Fibroblast of pulmonary artery (primary cell): ENCODE measurements at regions not wholly inside any gene's neighbourhood (a gene's known extent, or its start where the extent isn't known, plus 50 kb on each side); places are given as distances from the start of the nearest gene placed in this dataset.

ENCODE experiments used
- DNase-seq: peaks from one replicate; pipeline ENCODE4 v3.0.0-alpha.2; 2010; ENCODE audit warnings: low read depth
- H3K4me3 ChIP-seq: replicated peaks from 2 replicates; pipeline ENCODE4 v1.5.1; 2011; ENCODE audit warnings: low read depth, mild to moderate bottlenecking, control low read depth, low read length, moderate library complexity
- CTCF ChIP-seq: IDR thresholded peaks from 2 replicates; pipeline ENCODE4 v1.5.1; 2011; ENCODE audit warnings: mild to moderate bottlenecking, control low read depth, low read length, inconsistent platforms; ENCODE audit errors: missing control alignments

GRCh38 chr12:116636608-116637519 lies 77.7 kb downstream of the MAP1LC3B2 start:
- H3K4me3 ChIP-seq: no peak overlapping the region
- no peak for DNase-seq
- TF ChIP-seq CTCF: no peak

DNA sequence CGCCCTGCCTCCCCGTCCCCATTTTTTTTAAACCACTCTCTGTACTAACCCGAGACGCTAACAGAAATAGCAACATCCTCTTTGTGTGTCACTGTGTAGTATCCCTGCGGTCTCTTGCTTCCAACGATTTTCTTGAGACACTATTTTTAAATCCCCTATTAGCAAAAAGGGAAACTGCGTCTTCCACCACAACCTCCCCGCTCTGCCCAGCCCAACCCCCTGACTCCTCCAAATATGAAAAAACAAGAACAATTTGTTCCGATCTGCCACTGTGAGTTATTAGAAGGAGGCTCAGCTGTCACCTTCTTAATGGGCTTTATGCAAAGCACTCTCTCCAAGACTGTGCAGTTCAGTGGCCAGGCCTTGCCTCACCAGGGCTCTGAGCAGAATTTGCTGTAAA lies 76.3 kb downstream of the MAP1LC3B2 start:
- DNase-seq: no peak
- TF ChIP-seq CTCF: no peak
- no peak overlapping the region for H3K4me3 ChIP-seq

- DNase-seq: no peak
- no peak for TF ChIP-seq CTCF
- H3K4me3 ChIP-seq: no peak overlapping the region
These were observed 74.3 kb downstream of the MAP1LC3B2 start for GRCh38 chr12:116633476-116633875.

- no peak overlapping the region for H3K4me3 ChIP-seq
- DNase-seq: no peak
- no peak for TF ChIP-seq CTCF
These were observed 72.4 kb downstream of the MAP1LC3B2 start for GRCh38 chr12:116631619-116632018.

- DNase-seq: no peak
- no peak for TF ChIP-seq CTCF
- H3K4me3 ChIP-seq: no peak overlapping the region
These were observed 71.6 kb downstream of the MAP1LC3B2 start for GRCh38 chr12:116630762-116631161.

DNA sequence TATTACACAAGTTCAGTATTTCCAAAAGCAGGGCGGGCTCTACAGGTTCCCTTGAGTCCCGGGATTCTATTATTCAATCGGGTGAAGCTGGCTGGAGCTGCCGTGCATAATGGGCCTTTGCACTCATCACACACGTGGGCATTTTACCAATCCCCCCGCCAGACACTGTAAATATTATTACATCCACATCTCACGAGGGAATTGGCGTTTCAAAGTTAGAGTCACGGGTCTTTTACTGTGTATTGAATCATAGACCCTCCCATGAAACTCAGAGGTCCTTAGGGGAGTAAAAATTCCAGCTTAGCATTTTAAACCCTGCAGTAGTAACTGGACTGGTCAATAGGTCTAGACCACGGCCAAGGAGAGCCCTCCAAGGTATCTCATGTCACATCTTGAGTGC lies 70.3 kb downstream of the MAP1LC3B2 start:
- DNase-seq: no peak
- no peak overlapping the region for H3K4me3 ChIP-seq
- TF ChIP-seq CTCF: no peak

DNA sequence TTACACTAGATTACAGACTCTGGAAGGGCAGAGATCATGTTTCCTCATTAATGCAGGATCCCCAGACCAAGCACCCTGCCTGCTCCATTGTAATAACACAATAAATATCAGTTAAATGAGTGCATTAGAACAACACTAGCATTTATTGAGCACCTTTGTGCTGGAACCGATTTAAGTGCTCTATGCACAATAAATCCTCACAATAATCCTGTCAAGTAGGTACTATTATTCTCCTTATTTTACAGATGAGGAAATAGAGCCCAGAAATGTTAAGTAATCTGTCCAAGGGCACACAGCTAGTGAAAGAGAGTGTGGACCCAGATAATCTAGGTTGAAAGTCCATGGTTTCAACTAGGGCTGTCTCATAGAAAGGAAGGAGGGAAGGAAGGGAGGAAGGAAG lies 69.8 kb downstream of the MAP1LC3B2 start:
- no peak for TF ChIP-seq CTCF
- no peak overlapping the region for H3K4me3 ChIP-seq
- no peak for DNase-seq
